ENCODE measurements at regions not wholly inside any gene's neighbourhood (a gene's known extent, or its start where the extent isn't known, plus 50 kb on each side); places are given as distances from the start of the nearest gene placed in this dataset.

GRCh38 chr9:89760123-89760522 is 155.3 kb downstream of the GADD45G start:
- no TSS peak for BruUV-seq (replicated peaks)
- H3K9me3 Mint-ChIP-seq (ENCODE audit: unreplicated experiment), result no peaks in the 10 kb centered on the region
- ChIA-PET POLR2A (no interaction called here), CTCF (interaction anchor here (1.0 kb wide), 1 partner anchor 157 kb away, joined by 3 read pairs; no protein-coding TSS in a partner anchor)
- H3K4me1 Mint-ChIP-seq (ENCODE audit: insufficient read depth, unreplicated experiment), result peaks cover 11% of the 10 kb centered on the region
- TF ChIP-seq, protein P1, sequence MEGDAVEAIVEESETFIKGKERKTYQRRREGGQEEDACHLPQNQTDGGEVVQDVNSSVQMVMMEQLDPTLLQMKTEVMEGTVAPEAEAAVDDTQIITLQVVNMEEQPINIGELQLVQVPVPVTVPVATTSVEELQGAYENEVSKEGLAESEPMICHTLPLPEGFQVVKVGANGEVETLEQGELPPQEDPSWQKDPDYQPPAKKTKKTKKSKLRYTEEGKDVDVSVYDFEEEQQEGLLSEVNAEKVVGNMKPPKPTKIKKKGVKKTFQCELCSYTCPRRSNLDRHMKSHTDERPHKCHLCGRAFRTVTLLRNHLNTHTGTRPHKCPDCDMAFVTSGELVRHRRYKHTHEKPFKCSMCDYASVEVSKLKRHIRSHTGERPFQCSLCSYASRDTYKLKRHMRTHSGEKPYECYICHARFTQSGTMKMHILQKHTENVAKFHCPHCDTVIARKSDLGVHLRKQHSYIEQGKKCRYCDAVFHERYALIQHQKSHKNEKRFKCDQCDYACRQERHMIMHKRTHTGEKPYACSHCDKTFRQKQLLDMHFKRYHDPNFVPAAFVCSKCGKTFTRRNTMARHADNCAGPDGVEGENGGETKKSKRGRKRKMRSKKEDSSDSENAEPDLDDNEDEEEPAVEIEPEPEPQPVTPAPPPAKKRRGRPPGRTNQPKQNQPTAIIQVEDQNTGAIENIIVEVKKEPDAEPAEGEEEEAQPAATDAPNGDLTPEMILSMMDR (IDR thresholded peaks at IDR 0.05; ENCODE audit: unreplicated experiment), result no peak
- H3K27ac Mint-ChIP-seq (ENCODE audit: low read depth, unreplicated experiment), result no peak overlapping the region
- DNase-seq (ENCODE audit: unreplicated experiment), result no peak
- no peaks in the 10 kb centered on the region for H3K27me3 Mint-ChIP-seq (ENCODE audit: insufficient read depth, unreplicated experiment)
- H3K4me3 Mint-ChIP-seq (ENCODE audit: unreplicated experiment), result no peak overlapping the region
- no peaks in the 10 kb centered on the region for H3K36me3 Mint-ChIP-seq (ENCODE audit: insufficient read depth, unreplicated experiment)
- intact Hi-C loops (cut with micrococcal nuclease), result no loop called here

- ChIA-PET POLR2A (no interaction called here), CTCF (no interaction called here)
- peaks cover 12% of the 10 kb centered on the region for H3K27me3 Mint-ChIP-seq (ENCODE audit: insufficient read depth, unreplicated experiment)
- H3K36me3 Mint-ChIP-seq (ENCODE audit: insufficient read depth, unreplicated experiment), result peaks cover 11% of the 10 kb centered on the region
- no peak overlapping the region for H3K27ac Mint-ChIP-seq (ENCODE audit: low read depth, unreplicated experiment)
- intact Hi-C loops (cut with micrococcal nuclease), result no loop called here
- H3K4me1 Mint-ChIP-seq (ENCODE audit: insufficient read depth, unreplicated experiment), result peaks cover 12% of the 10 kb centered on the region
- TF ChIP-seq, protein P1 (IDR thresholded peaks at IDR 0.05; ENCODE audit: unreplicated experiment), result no peak
- no peak overlapping the region for H3K4me3 Mint-ChIP-seq (ENCODE audit: unreplicated experiment)
- no TSS peak for BruUV-seq (replicated peaks)
- DNase-seq (ENCODE audit: unreplicated experiment), result no peak
- no peaks in the 10 kb centered on the region for H3K9me3 Mint-ChIP-seq (ENCODE audit: unreplicated experiment)
These were observed 159.4 kb downstream of the GADD45G start for GRCh38 chr9:89764217-89764616.

GRCh38 chr9:89765211-89765946 is 160.6 kb downstream of the GADD45G start:
- Mint-ChIP-seq H3K27ac (ENCODE audit: low read depth, unreplicated experiment) (no peak overlapping the region), H3K9me3 (ENCODE audit: unreplicated experiment) (no peaks in the 10 kb centered on the region), H3K4me1 (ENCODE audit: insufficient read depth, unreplicated experiment) (peaks cover 12% of the 10 kb centered on the region), H3K4me3 (ENCODE audit: unreplicated experiment) (no peak overlapping the region), H3K27me3 (ENCODE audit: insufficient read depth, unreplicated experiment) (peaks cover 12% of the 10 kb centered on the region), H3K36me3 (ENCODE audit: insufficient read depth, unreplicated experiment) (peaks cover 11% of the 10 kb centered on the region)
- CTCF ChIA-PET, result no interaction called here
- DNase-seq (ENCODE audit: unreplicated experiment), result no peak
- TF ChIP-seq, protein P1 (IDR thresholded peaks at IDR 0.05; ENCODE audit: unreplicated experiment), result no peak
- BruUV-seq (replicated peaks), result no TSS peak
- intact Hi-C loops (cut with micrococcal nuclease), result no loop called here
- POLR2A ChIA-PET, result interaction anchor here (0.6 kb wide), 1 partner anchor 60 kb away, joined by 3 read pairs; no protein-coding TSS in a partner anchor

- ChIA-PET CTCF (interaction anchor here (0.6 kb wide), 1 partner anchor 217 kb away, joined by 3 read pairs; no protein-coding TSS in a partner anchor), POLR2A (interaction anchor here (0.7 kb wide), 1 partner anchor 1897 kb away, joined by 3 read pairs; no protein-coding TSS in a partner anchor)
- no peak for DNase-seq (ENCODE audit: unreplicated experiment)
- no TSS peak for BruUV-seq (replicated peaks)
- H3K27ac Mint-ChIP-seq (ENCODE audit: low read depth, unreplicated experiment), result no peak overlapping the region
- peaks cover 12% of the 10 kb centered on the region for H3K27me3 Mint-ChIP-seq (ENCODE audit: insufficient read depth, unreplicated experiment)
- H3K4me3 Mint-ChIP-seq (ENCODE audit: unreplicated experiment), result no peak overlapping the region
- peaks cover 11% of the 10 kb centered on the region for H3K36me3 Mint-ChIP-seq (ENCODE audit: insufficient read depth, unreplicated experiment)
- peaks cover 12% of the 10 kb centered on the region for H3K4me1 Mint-ChIP-seq (ENCODE audit: insufficient read depth, unreplicated experiment)
- intact Hi-C loops (cut with micrococcal nuclease), result no loop called here
- no peaks in the 10 kb centered on the region for H3K9me3 Mint-ChIP-seq (ENCODE audit: unreplicated experiment)
- TF ChIP-seq, protein P1 (IDR thresholded peaks at IDR 0.05; ENCODE audit: unreplicated experiment), result no peak
These were observed 162.2 kb downstream of the GADD45G start for GRCh38 chr9:89766991-89767390.

All from MCF 10A (cell line).